Fibroblast of lung (primary cell): ENCODE measurements at regions not wholly inside any gene's neighbourhood (a gene's known extent, or its start where the extent isn't known, plus 50 kb on each side); places are given as distances from the start of the nearest gene placed in this dataset.

Experiments used
- DNase-seq, 2 donors: peaks; one replicate each; pipeline versions ENCODE4 v3.0.0 to v3.0.0-alpha.2; 2010; ENCODE audit warnings: low read depth in 2 of 2
- H2AFZ ChIP-seq: 2 replicates; pipeline ENCODE4 v1.5.1; 2012; ENCODE audit warnings: low read length, control low read depth, inconsistent platforms
- H3K27ac ChIP-seq: 2 replicates; pipeline ENCODE4 v1.5.1; 2011; ENCODE audit warnings: low read length, control low read depth; ENCODE audit not compliant: insufficient read depth
- H3K27me3 ChIP-seq: 2 replicates; pipeline ENCODE4 v1.5.1; 2011; ENCODE audit warnings: mild to moderate bottlenecking, low read length; ENCODE audit not compliant: control insufficient read depth, insufficient read depth
- H3K36me3 ChIP-seq: 2 replicates; pipeline ENCODE4 v1.5.1; 2011; ENCODE audit warnings: low read length; ENCODE audit not compliant: control insufficient read depth, insufficient read depth
- H3K4me1 ChIP-seq: 2 replicates; pipeline ENCODE4 v1.5.1; 2011; ENCODE audit warnings: low read length; ENCODE audit not compliant: control insufficient read depth, insufficient read depth; ENCODE audit errors: extremely low read depth
- H3K4me2 ChIP-seq: 2 replicates; pipeline ENCODE4 v1.5.1; 2011; ENCODE audit warnings: low read length, control low read depth; ENCODE audit not compliant: insufficient read depth; ENCODE audit errors: extremely low read depth
- H3K4me3 ChIP-seq, 4 experiments: fragments of 200-600 bp in 1 of 4; sonication (generic) in 1 of 4; replicated peaks in 1 of 4; 2 replicates each; pipeline ENCODE4 v1.5.1; 2011 to 2016; ENCODE audit warnings: low read length in 4 of 4, low read depth in 3 of 4, mild to moderate bottlenecking in 3 of 4, control low read depth in 2 of 4, inconsistent platforms in 1 of 4, mixed read lengths in 1 of 4; ENCODE audit not compliant: insufficient read depth in 1 of 4; ENCODE audit errors: control extremely low read depth in 1 of 4
- H3K79me2 ChIP-seq: 2 replicates; pipeline ENCODE4 v1.5.1; 2012; ENCODE audit warnings: mild to moderate bottlenecking, low read length, inconsistent platforms; ENCODE audit not compliant: control insufficient read depth, insufficient read depth
- H3K9ac ChIP-seq: 2 replicates; pipeline ENCODE4 v1.5.1; 2011; ENCODE audit warnings: mild to moderate bottlenecking, low read length, control low read depth; ENCODE audit not compliant: insufficient read depth
- H3K9me3 ChIP-seq: 2 replicates; pipeline ENCODE4 v1.5.1; 2012; ENCODE audit warnings: low read depth, low read length; ENCODE audit not compliant: control insufficient read depth, insufficient read depth
- H4K20me1 ChIP-seq: 2 replicates; pipeline ENCODE4 v1.5.1; 2011; ENCODE audit warnings: low read length; ENCODE audit not compliant: control insufficient read depth, insufficient read depth; ENCODE audit errors: extremely low read depth
- EZH2 ChIP-seq: IDR thresholded peaks from 2 replicates; pipeline ENCODE4 v1.5.1; 2012; ENCODE audit warnings: low read length, control low read depth, mild to moderate bottlenecking; ENCODE audit errors: missing control alignments
- TF ChIP-seq, protein P1 (sequence below), 2 donors: IDR thresholded peaks in 1 of 2; conservative IDR thresholded peaks in 1 of 2; 1 replicate in 1 of 2; 2 replicates in 1 of 2; pipeline ENCODE4 v1.5.1; 2011 to 2012; ENCODE audit warnings: low read length in 2 of 2, control low read depth in 1 of 2, inconsistent platforms in 1 of 2, low read depth in 1 of 2, mild to moderate bottlenecking in 1 of 2

DNA sequence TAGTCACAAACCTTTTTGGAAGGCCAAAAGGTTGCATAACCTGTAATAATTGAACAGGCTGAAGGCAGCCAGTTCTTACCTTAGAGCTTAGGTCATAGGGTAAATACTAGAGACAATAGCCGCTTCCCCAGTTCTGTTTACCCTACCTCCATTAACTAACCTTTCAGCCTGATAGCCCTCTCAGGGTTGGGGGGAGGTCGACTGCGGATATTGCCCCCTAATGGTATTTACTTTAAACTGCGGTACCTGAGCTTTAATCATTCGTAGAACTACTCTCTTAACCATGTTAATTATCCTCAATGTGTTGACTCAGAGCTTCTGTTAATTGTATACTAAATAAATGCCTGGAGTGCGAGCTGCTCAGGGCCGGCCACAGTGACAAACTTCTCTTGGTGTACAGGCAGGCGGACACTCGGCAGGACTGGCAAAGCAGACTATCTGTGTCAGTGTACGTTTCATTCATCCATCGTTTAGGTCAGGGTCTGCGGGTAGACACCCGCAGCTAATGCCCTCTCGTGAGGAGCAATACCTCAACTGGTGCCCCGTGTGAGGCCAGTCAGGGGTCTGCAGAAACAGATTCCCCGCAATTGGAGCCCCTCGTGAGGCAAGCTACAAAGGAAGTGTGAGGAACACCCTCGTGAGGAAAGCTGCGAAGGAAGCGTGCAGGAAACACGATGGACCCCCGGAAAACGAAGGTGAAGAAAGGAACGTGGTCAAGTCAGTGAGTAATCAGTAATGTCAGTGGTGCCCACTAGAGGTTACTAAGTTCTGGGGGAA lies 115.3 kb upstream of the SCN7A start:
- H3K36me3 ChIP-seq: no peaks in the 10 kb centered on the region
- H3K4me2 ChIP-seq: no peak overlapping the region
- H3K27me3 ChIP-seq: no peaks in the 10 kb centered on the region
- H3K9ac ChIP-seq: no peak overlapping the region
- no peaks in the 10 kb centered on the region for H3K4me1 ChIP-seq
- no peaks in the 10 kb centered on the region for H4K20me1 ChIP-seq
- DNase-seq: no peak
- no peak overlapping the region for H3K4me3 ChIP-seq
- TF ChIP-seq, protein P1, sequence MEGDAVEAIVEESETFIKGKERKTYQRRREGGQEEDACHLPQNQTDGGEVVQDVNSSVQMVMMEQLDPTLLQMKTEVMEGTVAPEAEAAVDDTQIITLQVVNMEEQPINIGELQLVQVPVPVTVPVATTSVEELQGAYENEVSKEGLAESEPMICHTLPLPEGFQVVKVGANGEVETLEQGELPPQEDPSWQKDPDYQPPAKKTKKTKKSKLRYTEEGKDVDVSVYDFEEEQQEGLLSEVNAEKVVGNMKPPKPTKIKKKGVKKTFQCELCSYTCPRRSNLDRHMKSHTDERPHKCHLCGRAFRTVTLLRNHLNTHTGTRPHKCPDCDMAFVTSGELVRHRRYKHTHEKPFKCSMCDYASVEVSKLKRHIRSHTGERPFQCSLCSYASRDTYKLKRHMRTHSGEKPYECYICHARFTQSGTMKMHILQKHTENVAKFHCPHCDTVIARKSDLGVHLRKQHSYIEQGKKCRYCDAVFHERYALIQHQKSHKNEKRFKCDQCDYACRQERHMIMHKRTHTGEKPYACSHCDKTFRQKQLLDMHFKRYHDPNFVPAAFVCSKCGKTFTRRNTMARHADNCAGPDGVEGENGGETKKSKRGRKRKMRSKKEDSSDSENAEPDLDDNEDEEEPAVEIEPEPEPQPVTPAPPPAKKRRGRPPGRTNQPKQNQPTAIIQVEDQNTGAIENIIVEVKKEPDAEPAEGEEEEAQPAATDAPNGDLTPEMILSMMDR (conservative IDR thresholded peaks at IDR 0.05 in 1 of 2, IDR thresholded peaks at IDR 0.05 in 1 of 2; ENCODE audit: low read depth in 1 of 2, low read length in 2 of 2): no peak
- no peak for TF ChIP-seq EZH2
- H3K9me3 ChIP-seq: no peaks in the 10 kb centered on the region
- H3K79me2 ChIP-seq: no peaks in the 10 kb centered on the region
- no peak overlapping the region for H2AFZ ChIP-seq
- H3K27ac ChIP-seq: no peak overlapping the region

DNA sequence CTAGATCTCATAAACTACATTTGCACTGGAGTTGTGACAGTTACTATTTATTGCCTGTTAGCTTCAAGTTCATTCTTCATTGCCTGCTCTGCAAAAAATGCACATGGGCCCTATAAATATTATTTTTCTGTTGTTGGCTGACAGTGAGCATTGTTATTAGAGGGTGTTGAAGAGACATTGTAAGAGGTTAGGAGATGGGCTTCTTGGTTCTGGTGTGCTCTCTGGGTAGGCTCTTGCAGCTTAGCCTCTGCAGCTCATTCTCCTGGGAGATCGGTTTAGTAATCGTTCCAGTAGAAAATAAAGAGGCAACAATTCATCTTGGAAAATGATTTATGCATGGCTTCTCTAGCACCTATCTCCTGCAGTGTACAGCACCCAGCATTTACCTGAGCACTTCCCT lies 113.8 kb upstream of the SCN7A start:
- Histone ChIP-seq H3K27me3 (no peaks in the 10 kb centered on the region), H3K9ac (no peak overlapping the region), H4K20me1 (no peaks in the 10 kb centered on the region), H3K27ac (no peak overlapping the region), H3K9me3 (no peaks in the 10 kb centered on the region), H3K4me1 (no peaks in the 10 kb centered on the region), H3K79me2 (no peaks in the 10 kb centered on the region), H3K4me3 (no peak overlapping the region), H3K4me2 (no peak overlapping the region), H2AFZ (no peak overlapping the region), H3K36me3 (no peaks in the 10 kb centered on the region)
- TF ChIP-seq EZH2: no peak
- TF ChIP-seq, protein P1 (conservative IDR thresholded peaks at IDR 0.05 in 1 of 2, IDR thresholded peaks at IDR 0.05 in 1 of 2; ENCODE audit: low read depth in 1 of 2, low read length in 2 of 2): no peak
- DNase-seq: no peak

DNA sequence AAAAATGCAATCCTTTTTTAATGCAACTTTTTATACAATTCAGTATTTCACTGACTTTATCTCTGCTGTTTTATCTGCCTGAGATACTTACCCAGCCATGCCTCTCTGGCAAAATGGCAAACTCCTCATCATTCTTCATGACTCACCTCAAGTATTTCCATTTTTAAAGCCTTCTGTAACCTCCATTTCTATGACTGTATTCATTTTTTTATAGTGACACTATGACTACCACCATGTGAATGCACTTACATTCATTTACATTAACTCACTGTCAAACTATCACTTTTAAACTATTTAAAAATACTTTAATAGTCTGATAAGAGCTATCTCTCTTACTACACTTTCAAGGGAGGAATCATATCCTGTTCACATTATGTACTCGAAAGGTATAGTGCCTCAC lies 99.4 kb upstream of the SCN7A start:
- TF ChIP-seq, protein P1 (conservative IDR thresholded peaks at IDR 0.05 in 1 of 2, IDR thresholded peaks at IDR 0.05 in 1 of 2; ENCODE audit: low read depth in 1 of 2, low read length in 2 of 2): no peak
- no peak for TF ChIP-seq EZH2
- Histone ChIP-seq H3K9me3 (no peaks in the 10 kb centered on the region), H3K27ac (no peak overlapping the region), H3K27me3 (no peaks in the 10 kb centered on the region), H3K4me3 (no peak overlapping the region), H3K79me2 (no peaks in the 10 kb centered on the region), H2AFZ (no peak overlapping the region), H4K20me1 (no peaks in the 10 kb centered on the region), H3K4me1 (peaks cover 6% of the 10 kb centered on the region), H3K36me3 (no peaks in the 10 kb centered on the region), H3K4me2 (no peak overlapping the region), H3K9ac (no peak overlapping the region)
- DNase-seq: peak; percentile 72 to 95
